ENCODE measurements at regions not wholly inside any gene's neighbourhood (a gene's known extent, or its start where the extent isn't known, plus 50 kb on each side); places are given as distances from the start of the nearest gene placed in this dataset.

DNA sequence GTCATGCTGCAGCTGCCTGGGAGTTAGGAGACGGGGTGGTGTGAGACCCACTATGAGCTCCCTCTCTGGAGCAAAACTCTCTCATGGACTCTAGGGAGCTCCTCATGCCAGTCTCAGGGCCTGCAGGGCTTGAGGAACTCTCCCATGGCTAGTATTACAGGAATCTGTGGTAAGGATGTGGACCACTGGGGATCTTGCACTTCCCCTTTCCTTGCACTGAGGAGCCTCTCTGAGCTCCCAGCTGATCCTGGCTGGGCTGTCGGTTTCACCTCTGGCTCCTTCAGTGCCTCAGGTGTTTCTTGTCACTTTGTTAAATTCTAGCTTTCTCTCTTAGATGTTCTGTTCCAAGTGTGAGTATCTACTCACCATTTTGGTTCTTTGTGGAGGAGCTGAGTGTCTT lies 71.6 kb upstream of the IMMP2L start (continued):
- TF ChIP-seq, protein P1, sequence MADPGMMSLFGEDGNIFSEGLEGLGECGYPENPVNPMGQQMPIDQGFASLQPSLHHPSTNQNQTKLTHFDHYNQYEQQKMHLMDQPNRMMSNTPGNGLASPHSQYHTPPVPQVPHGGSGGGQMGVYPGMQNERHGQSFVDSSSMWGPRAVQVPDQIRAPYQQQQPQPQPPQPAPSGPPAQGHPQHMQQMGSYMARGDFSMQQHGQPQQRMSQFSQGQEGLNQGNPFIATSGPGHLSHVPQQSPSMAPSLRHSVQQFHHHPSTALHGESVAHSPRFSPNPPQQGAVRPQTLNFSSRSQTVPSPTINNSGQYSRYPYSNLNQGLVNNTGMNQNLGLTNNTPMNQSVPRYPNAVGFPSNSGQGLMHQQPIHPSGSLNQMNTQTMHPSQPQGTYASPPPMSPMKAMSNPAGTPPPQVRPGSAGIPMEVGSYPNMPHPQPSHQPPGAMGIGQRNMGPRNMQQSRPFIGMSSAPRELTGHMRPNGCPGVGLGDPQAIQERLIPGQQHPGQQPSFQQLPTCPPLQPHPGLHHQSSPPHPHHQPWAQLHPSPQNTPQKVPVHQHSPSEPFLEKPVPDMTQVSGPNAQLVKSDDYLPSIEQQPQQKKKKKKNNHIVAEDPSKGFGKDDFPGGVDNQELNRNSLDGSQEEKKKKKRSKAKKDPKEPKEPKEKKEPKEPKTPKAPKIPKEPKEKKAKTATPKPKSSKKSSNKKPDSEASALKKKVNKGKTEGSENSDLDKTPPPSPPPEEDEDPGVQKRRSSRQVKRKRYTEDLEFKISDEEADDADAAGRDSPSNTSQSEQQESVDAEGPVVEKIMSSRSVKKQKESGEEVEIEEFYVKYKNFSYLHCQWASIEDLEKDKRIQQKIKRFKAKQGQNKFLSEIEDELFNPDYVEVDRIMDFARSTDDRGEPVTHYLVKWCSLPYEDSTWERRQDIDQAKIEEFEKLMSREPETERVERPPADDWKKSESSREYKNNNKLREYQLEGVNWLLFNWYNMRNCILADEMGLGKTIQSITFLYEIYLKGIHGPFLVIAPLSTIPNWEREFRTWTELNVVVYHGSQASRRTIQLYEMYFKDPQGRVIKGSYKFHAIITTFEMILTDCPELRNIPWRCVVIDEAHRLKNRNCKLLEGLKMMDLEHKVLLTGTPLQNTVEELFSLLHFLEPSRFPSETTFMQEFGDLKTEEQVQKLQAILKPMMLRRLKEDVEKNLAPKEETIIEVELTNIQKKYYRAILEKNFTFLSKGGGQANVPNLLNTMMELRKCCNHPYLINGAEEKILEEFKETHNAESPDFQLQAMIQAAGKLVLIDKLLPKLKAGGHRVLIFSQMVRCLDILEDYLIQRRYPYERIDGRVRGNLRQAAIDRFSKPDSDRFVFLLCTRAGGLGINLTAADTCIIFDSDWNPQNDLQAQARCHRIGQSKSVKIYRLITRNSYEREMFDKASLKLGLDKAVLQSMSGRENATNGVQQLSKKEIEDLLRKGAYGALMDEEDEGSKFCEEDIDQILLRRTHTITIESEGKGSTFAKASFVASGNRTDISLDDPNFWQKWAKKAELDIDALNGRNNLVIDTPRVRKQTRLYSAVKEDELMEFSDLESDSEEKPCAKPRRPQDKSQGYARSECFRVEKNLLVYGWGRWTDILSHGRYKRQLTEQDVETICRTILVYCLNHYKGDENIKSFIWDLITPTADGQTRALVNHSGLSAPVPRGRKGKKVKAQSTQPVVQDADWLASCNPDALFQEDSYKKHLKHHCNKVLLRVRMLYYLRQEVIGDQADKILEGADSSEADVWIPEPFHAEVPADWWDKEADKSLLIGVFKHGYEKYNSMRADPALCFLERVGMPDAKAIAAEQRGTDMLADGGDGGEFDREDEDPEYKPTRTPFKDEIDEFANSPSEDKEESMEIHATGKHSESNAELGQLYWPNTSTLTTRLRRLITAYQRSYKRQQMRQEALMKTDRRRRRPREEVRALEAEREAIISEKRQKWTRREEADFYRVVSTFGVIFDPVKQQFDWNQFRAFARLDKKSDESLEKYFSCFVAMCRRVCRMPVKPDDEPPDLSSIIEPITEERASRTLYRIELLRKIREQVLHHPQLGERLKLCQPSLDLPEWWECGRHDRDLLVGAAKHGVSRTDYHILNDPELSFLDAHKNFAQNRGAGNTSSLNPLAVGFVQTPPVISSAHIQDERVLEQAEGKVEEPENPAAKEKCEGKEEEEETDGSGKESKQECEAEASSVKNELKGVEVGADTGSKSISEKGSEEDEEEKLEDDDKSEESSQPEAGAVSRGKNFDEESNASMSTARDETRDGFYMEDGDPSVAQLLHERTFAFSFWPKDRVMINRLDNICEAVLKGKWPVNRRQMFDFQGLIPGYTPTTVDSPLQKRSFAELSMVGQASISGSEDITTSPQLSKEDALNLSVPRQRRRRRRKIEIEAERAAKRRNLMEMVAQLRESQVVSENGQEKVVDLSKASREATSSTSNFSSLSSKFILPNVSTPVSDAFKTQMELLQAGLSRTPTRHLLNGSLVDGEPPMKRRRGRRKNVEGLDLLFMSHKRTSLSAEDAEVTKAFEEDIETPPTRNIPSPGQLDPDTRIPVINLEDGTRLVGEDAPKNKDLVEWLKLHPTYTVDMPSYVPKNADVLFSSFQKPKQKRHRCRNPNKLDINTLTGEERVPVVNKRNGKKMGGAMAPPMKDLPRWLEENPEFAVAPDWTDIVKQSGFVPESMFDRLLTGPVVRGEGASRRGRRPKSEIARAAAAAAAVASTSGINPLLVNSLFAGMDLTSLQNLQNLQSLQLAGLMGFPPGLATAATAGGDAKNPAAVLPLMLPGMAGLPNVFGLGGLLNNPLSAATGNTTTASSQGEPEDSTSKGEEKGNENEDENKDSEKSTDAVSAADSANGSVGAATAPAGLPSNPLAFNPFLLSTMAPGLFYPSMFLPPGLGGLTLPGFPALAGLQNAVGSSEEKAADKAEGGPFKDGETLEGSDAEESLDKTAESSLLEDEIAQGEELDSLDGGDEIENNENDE (IDR thresholded peaks at IDR 0.05; ENCODE audit: insufficient replicate concordance, low read length), result no peak
- TF ChIP-seq KDM1A (IDR thresholded peaks at IDR 0.05; ENCODE audit: borderline replicate concordance, low read length) (no peak), SP2 (IDR thresholded peaks at IDR 0.05; ENCODE audit: low read length) (no peak), BACH1 (IDR thresholded peaks at IDR 0.05; ENCODE audit: low read length) (no peak), POLR2AphosphoS5 (IDR thresholded peaks at IDR 0.05; ENCODE audit: low read depth, low read length) (no peak), RXRA (IDR thresholded peaks at IDR 0.05; ENCODE audit: insufficient read depth, low read depth, low read length) (no peak), ZNF274 (IDR thresholded peaks at IDR 0.05; ENCODE audit: borderline replicate concordance, extremely low read depth, low read length) (no peak), TEAD4 (IDR thresholded peaks at IDR 0.05; ENCODE audit: low read depth, low read length) (no peak), JUND (IDR thresholded peaks at IDR 0.05; ENCODE audit: low read length) (no peak), SAP30 (IDR thresholded peaks at IDR 0.05; ENCODE audit: insufficient read depth, insufficient replicate concordance, low read length) (no peak), POU5F1 (IDR thresholded peaks at IDR 0.05; ENCODE audit: low read depth, low read length) (no peak), EGR1 (IDR thresholded peaks at IDR 0.05; ENCODE audit: borderline replicate concordance, low read depth, low read length) (no peak), POLR2A (IDR thresholded peaks at IDR 0.05; ENCODE audit: control extremely low read depth in 1 of 2, low read depth in 2 of 2, low read length in 2 of 2) (no peak), BRCA1 (IDR thresholded peaks at IDR 0.05; ENCODE audit: low read depth, low read length) (no peak)

Measured in H1 (cell line).